A673 (cell line): ENCODE measurements at regions not wholly inside any gene's neighbourhood (a gene's known extent, or its start where the extent isn't known, plus 50 kb on each side); places are given as distances from the start of the nearest gene placed in this dataset.

ENCODE experiments used
- BruUV-seq: library from RNA; stranded (reverse); fragments of 400-500 nt; replicated peaks from 2 replicates; lab custom pipeline; 2021; lab: Mats Ljungman, UMichigan
- CTCF ChIA-PET: fragments of 300-600 bp; sonication (Branson Sonifier 250); formaldehyde crosslinking; loops from one replicate; lab custom pipeline; 2022; ENCODE audit warnings: antibody characterized with exemption; lab: Charles Lee
- POLR2A ChIA-PET: fragments of 300-600 bp; sonication (Branson Sonifier 250); formaldehyde crosslinking; loops from one replicate; lab custom pipeline; 2022; ENCODE audit warnings: antibody characterized with exemption; ENCODE audit not compliant: low non-redundant PET; lab: Charles Lee
- DNase-seq: peaks from one replicate; pipeline ENCODE4 v3.0.0-alpha.2; 2015; ENCODE audit warnings: low spot score
- H3K27ac ChIP-seq: fragments of 200-600 bp; sonication (generic); 2 replicates; pipeline ENCODE4 v1.5.1; 2016; ENCODE audit warnings: mixed run types, low read depth, mild to moderate bottlenecking, mixed read lengths, antibody characterized with exemption, low read length; ENCODE audit not compliant: poor library complexity, severe bottlenecking
- H3K27me3 ChIP-seq: fragments of 200-600 bp; sonication (generic); replicated peaks from 2 replicates; pipeline ENCODE4 v1.6.1; 2017; ENCODE audit warnings: mixed run types, low read depth, mild to moderate bottlenecking, mixed read lengths, antibody characterized with exemption, low read length; ENCODE audit not compliant: insufficient read depth, poor library complexity
- H3K36me3 ChIP-seq: fragments of 200-600 bp; sonication (generic); 2 replicates; pipeline ENCODE4 v1.6.1; 2016; ENCODE audit warnings: mixed run types, mild to moderate bottlenecking, mixed read lengths, antibody characterized with exemption, low read length; ENCODE audit not compliant: insufficient read depth, poor library complexity, severe bottlenecking
- H3K4me1 ChIP-seq: fragments of 200-600 bp; sonication (generic); 2 replicates; pipeline ENCODE4 v1.6.1; 2017; ENCODE audit warnings: mixed run types, mild to moderate bottlenecking, mixed read lengths, antibody characterized with exemption, low read length; ENCODE audit not compliant: insufficient read depth, poor library complexity, severe bottlenecking
- H3K4me3 ChIP-seq: fragments of 200-600 bp; sonication (generic); 2 replicates; pipeline ENCODE4 v1.5.1; 2016; ENCODE audit warnings: low read depth, mixed run types, mild to moderate bottlenecking, mixed read lengths, low read length; ENCODE audit not compliant: poor library complexity, severe bottlenecking
- H3K9me3 ChIP-seq: fragments of 200-600 bp; sonication (generic); 2 replicates; pipeline ENCODE4 v1.6.1; 2016; ENCODE audit warnings: mixed run types, low read depth, mild to moderate bottlenecking, mixed read lengths, antibody characterized with exemption, low read length; ENCODE audit not compliant: poor library complexity, severe bottlenecking
- CTCF ChIP-seq: fragments of 300-800, 200-600 bp; sonication (generic); conservative IDR thresholded peaks from 2 replicates; pipeline ENCODE4 v1.5.1; 2017; ENCODE audit warnings: low read depth, mild to moderate bottlenecking, antibody characterized with exemption, low read length, moderate library complexity, mixed read lengths
- EZH2 ChIP-seq: fragments of 200-600 bp; sonication (generic); IDR thresholded peaks from 2 replicates; pipeline ENCODE4 v1.6.1; 2017; ENCODE audit warnings: borderline replicate concordance, low read depth, mild to moderate bottlenecking, mixed read lengths, antibody characterized with exemption, low read length; ENCODE audit not compliant: poor library complexity, severe bottlenecking
- intact Hi-C: fragments of 100-400 bp; cut with micrococcal nuclease; formaldehyde crosslinking; loops from one replicate; pipeline ENCODE4 v1.10.0; 2022; ENCODE audit not compliant: unreplicated experiment

- Histone ChIP-seq H3K27ac (no peak overlapping the region), H3K36me3 (no peaks in the 10 kb centered on the region), H3K4me3 (no peak overlapping the region), H3K4me1 (no peaks in the 10 kb centered on the region), H3K9me3 (no peaks in the 10 kb centered on the region), H3K27me3 (no peaks in the 10 kb centered on the region)
- TF ChIP-seq CTCF, result no peak
- TF ChIP-seq EZH2, result no peak
- DNase-seq, result no peak
- CTCF ChIA-PET, result no interaction called here
- intact Hi-C loops, result no loop called here
- POLR2A ChIA-PET, result no interaction called here
- no TSS peak for BruUV-seq
These were observed 321.0 kb downstream of the PLPP3 start for GRCh38 chr1:56258371-56258770.

- no peak for TF ChIP-seq CTCF
- H3K36me3 ChIP-seq, result no peaks in the 10 kb centered on the region
- H3K27ac ChIP-seq, result no peak overlapping the region
- H3K4me3 ChIP-seq, result no peak overlapping the region
- CTCF ChIA-PET, result no interaction called here
- no peak for DNase-seq
- intact Hi-C loops, result no loop called here
- H3K9me3 ChIP-seq, result no peaks in the 10 kb centered on the region
- no peaks in the 10 kb centered on the region for H3K27me3 ChIP-seq
- POLR2A ChIA-PET, result no interaction called here
- BruUV-seq, result no TSS peak
- H3K4me1 ChIP-seq, result no peaks in the 10 kb centered on the region
These were observed 321.6 kb downstream of the PLPP3 start for GRCh38 chr1:56257726-56258125.

- H3K4me1 ChIP-seq, result no peaks in the 10 kb centered on the region
- no TSS peak for BruUV-seq
- H3K27me3 ChIP-seq, result no peaks in the 10 kb centered on the region
- ChIA-PET CTCF (no interaction called here), POLR2A (no interaction called here)
- no peak overlapping the region for H3K27ac ChIP-seq
- no peaks in the 10 kb centered on the region for H3K9me3 ChIP-seq
- DNase-seq, result no peak
- TF ChIP-seq CTCF (no peak), EZH2 (no peak)
- H3K36me3 ChIP-seq, result no peaks in the 10 kb centered on the region
- intact Hi-C loops, result no loop called here
- no peak overlapping the region for H3K4me3 ChIP-seq
These were observed 323.0 kb downstream of the PLPP3 start for GRCh38 chr1:56256153-56257000.
